ENCODE measurements at regions not wholly inside any gene's neighbourhood (a gene's known extent, or its start where the extent isn't known, plus 50 kb on each side); places are given as distances from the start of the nearest gene placed in this dataset.

DNA sequence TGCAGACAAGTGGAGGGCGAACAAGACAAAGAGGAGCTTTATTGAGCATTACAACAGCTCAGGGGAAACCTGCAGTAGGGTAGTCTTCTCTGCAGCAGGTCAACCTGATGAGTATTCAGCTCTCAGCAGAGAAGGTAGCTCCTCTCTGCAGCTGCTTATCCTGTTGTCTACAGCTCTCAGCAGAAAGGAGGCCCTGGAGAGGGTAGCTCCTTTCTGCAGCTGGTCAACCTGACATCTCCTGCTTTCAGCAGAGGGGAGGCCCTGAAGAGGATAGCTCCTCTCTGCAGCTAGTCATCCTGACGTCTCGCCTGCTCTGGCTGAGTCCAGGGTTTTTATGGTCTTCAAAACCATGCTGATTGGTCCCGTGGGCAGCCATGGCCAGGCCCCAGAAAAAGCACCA is 113.6 kb downstream of the CD24 start:
- TF ChIP-seq, protein P1, sequence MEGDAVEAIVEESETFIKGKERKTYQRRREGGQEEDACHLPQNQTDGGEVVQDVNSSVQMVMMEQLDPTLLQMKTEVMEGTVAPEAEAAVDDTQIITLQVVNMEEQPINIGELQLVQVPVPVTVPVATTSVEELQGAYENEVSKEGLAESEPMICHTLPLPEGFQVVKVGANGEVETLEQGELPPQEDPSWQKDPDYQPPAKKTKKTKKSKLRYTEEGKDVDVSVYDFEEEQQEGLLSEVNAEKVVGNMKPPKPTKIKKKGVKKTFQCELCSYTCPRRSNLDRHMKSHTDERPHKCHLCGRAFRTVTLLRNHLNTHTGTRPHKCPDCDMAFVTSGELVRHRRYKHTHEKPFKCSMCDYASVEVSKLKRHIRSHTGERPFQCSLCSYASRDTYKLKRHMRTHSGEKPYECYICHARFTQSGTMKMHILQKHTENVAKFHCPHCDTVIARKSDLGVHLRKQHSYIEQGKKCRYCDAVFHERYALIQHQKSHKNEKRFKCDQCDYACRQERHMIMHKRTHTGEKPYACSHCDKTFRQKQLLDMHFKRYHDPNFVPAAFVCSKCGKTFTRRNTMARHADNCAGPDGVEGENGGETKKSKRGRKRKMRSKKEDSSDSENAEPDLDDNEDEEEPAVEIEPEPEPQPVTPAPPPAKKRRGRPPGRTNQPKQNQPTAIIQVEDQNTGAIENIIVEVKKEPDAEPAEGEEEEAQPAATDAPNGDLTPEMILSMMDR (conservative IDR thresholded peaks at IDR 0.05; ENCODE audit: low read depth in 2 of 2), result no peak
- TF ChIP-seq EZH2 (IDR thresholded peaks at IDR 0.05; ENCODE audit: low read depth, unreplicated experiment), result no peak
- TF ChIP-seq EZH2phosphoT487 (IDR thresholded peaks at IDR 0.05; ENCODE audit: unreplicated experiment), result no peak
- TF ChIP-seq CREB1 (CRISPR knock-in tag; IDR thresholded peaks at IDR 0.05; ENCODE audit: low read depth), result no peak
- no peak for TF ChIP-seq NANOG (IDR thresholded peaks at IDR 0.05; ENCODE audit: borderline replicate concordance)
- no peak for TF ChIP-seq POLR2AphosphoS5 (IDR thresholded peaks at IDR 0.05; ENCODE audit: low read depth)
- TF ChIP-seq, protein P2, sequence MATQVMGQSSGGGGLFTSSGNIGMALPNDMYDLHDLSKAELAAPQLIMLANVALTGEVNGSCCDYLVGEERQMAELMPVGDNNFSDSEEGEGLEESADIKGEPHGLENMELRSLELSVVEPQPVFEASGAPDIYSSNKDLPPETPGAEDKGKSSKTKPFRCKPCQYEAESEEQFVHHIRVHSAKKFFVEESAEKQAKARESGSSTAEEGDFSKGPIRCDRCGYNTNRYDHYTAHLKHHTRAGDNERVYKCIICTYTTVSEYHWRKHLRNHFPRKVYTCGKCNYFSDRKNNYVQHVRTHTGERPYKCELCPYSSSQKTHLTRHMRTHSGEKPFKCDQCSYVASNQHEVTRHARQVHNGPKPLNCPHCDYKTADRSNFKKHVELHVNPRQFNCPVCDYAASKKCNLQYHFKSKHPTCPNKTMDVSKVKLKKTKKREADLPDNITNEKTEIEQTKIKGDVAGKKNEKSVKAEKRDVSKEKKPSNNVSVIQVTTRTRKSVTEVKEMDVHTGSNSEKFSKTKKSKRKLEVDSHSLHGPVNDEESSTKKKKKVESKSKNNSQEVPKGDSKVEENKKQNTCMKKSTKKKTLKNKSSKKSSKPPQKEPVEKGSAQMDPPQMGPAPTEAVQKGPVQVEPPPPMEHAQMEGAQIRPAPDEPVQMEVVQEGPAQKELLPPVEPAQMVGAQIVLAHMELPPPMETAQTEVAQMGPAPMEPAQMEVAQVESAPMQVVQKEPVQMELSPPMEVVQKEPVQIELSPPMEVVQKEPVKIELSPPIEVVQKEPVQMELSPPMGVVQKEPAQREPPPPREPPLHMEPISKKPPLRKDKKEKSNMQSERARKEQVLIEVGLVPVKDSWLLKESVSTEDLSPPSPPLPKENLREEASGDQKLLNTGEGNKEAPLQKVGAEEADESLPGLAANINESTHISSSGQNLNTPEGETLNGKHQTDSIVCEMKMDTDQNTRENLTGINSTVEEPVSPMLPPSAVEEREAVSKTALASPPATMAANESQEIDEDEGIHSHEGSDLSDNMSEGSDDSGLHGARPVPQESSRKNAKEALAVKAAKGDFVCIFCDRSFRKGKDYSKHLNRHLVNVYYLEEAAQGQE (IDR thresholded peaks at IDR 0.05; ENCODE audit: unreplicated experiment), result no peak
- no peak for TF ChIP-seq JUNB (IDR thresholded peaks at IDR 0.05; ENCODE audit: unreplicated experiment)
- TF ChIP-seq, protein P3, sequence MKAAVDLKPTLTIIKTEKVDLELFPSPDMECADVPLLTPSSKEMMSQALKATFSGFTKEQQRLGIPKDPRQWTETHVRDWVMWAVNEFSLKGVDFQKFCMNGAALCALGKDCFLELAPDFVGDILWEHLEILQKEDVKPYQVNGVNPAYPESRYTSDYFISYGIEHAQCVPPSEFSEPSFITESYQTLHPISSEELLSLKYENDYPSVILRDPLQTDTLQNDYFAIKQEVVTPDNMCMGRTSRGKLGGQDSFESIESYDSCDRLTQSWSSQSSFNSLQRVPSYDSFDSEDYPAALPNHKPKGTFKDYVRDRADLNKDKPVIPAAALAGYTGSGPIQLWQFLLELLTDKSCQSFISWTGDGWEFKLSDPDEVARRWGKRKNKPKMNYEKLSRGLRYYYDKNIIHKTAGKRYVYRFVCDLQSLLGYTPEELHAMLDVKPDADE (IDR thresholded peaks at IDR 0.05), result no peak
- TF ChIP-seq STAT1 (IDR thresholded peaks at IDR 0.05; ENCODE audit: unreplicated experiment), result no peak
- no peak for TF ChIP-seq ZNF114 (CRISPR knock-in tag; IDR thresholded peaks at IDR 0.05)
- TF ChIP-seq ZNF331 (CRISPR knock-in tag; IDR thresholded peaks at IDR 0.05; ENCODE audit: low read depth), result no peak
- TF ChIP-seq, protein P4, sequence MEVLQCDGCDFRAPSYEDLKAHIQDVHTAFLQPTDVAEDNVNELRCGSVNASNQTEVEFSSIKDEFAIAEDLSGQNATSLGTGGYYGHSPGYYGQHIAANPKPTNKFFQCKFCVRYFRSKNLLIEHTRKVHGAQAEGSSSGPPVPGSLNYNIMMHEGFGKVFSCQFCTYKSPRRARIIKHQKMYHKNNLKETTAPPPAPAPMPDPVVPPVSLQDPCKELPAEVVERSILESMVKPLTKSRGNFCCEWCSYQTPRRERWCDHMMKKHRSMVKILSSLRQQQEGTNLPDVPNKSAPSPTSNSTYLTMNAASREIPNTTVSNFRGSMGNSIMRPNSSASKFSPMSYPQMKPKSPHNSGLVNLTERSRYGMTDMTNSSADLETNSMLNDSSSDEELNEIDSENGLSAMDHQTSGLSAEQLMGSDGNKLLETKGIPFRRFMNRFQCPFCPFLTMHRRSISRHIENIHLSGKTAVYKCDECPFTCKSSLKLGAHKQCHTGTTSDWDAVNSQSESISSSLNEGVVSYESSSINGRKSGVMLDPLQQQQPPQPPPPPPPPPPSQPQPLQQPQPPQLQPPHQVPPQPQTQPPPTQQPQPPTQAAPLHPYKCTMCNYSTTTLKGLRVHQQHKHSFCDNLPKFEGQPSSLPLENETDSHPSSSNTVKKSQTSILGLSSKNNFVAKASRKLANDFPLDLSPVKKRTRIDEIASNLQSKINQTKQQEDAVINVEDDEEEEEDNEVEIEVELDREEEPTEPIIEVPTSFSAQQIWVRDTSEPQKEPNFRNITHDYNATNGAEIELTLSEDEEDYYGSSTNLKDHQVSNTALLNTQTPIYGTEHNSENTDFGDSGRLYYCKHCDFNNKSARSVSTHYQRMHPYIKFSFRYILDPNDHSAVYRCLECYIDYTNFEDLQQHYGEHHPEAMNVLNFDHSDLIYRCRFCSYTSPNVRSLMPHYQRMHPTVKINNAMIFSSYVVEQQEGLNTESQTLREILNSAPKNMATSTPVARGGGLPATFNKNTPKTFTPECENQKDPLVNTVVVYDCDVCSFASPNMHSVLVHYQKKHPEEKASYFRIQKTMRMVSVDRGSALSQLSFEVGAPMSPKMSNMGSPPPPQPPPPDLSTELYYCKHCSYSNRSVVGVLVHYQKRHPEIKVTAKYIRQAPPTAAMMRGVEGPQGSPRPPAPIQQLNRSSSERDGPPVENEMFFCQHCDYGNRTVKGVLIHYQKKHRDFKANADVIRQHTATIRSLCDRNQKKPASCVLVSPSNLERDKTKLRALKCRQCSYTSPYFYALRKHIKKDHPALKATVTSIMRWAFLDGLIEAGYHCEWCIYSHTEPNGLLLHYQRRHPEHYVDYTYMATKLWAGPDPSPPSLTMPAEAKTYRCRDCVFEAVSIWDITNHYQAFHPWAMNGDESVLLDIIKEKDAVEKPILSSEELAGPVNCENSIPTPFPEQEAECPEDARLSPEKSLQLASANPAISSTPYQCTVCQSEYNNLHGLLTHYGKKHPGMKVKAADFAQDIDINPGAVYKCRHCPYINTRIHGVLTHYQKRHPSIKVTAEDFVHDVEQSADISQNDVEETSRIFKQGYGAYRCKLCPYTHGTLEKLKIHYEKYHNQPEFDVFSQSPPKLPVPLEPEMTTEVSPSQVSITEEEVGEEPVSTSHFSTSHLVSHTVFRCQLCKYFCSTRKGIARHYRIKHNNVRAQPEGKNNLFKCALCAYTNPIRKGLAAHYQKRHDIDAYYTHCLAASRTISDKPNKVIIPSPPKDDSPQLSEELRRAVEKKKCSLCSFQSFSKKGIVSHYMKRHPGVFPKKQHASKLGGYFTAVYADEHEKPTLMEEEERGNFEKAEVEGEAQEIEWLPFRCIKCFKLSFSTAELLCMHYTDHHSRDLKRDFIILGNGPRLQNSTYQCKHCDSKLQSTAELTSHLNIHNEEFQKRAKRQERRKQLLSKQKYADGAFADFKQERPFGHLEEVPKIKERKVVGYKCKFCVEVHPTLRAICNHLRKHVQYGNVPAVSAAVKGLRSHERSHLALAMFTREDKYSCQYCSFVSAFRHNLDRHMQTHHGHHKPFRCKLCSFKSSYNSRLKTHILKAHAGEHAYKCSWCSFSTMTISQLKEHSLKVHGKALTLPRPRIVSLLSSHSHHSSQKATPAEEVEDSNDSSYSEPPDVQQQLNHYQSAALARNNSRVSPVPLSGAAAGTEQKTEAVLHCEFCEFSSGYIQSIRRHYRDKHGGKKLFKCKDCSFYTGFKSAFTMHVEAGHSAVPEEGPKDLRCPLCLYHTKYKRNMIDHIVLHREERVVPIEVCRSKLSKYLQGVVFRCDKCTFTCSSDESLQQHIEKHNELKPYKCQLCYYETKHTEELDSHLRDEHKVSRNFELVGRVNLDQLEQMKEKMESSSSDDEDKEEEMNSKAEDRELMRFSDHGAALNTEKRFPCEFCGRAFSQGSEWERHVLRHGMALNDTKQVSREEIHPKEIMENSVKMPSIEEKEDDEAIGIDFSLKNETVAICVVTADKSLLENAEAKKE (CRISPR knock-in tag; IDR thresholded peaks at IDR 0.05), result no peak

All from GM23338 (cell line).